ENCODE measurements at regions not wholly inside any gene's neighbourhood (a gene's known extent, or its start where the extent isn't known, plus 50 kb on each side); places are given as distances from the start of the nearest gene placed in this dataset.
"Not testable (repeated sequence)": the region's sequence is repeated elsewhere in the genome, so short reads cannot be mapped to it uniquely, and the experiment has no call there.

DNA sequence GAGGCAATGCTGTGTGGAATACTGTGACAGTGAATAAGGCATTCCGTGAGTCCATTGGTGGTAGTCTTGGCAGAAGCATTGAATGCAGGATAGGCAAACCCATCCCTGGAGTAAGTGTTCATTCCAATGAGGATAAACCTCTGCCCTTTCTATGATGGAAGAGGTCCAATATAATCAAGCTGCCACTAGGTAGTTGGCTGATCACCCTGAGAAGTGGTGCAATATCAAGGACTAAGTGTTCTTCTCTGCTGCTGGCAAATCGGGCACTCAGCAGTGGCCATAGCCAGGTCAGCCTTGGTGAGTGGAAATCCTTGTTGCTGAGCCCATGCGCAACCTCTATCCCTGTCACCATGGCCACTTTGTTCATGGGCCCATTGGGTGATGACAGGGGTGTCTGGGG is 70.1 kb downstream of the FBXO4 start:
- Histone ChIP-seq H3K9me3 (ENCODE audit: control insufficient read depth in 1 of 2, low read length in 2 of 2) (peaks cover 0 to 8% of the 10 kb centered on the region in 2 donors), H3K4me3 (ENCODE audit: low read depth in 1 of 2, low read length in 2 of 2) (no peak overlapping the region), H3K27me3 (ENCODE audit: low read depth, low read length) (no peaks in the 10 kb centered on the region), H3K27ac (ENCODE audit: low read length) (no peak overlapping the region), H3K36me3 (ENCODE audit: control insufficient read depth in 1 of 2, insufficient read depth in 2 of 2, low read length in 2 of 2) (no peaks in the 10 kb centered on the region), H3K4me1 (ENCODE audit: control insufficient read depth in 1 of 2, insufficient read depth in 2 of 2, low read length in 2 of 2) (no peaks in the 10 kb centered on the region)

GRCh38 chr5:42001673-42002072 is 76.6 kb downstream of the FBXO4 start:
- H3K36me3 ChIP-seq (ENCODE audit: control insufficient read depth in 1 of 2, insufficient read depth in 2 of 2, low read length in 2 of 2): no peaks in the 10 kb centered on the region
- H3K27ac ChIP-seq (ENCODE audit: low read length): no peak overlapping the region
- no peaks in the 10 kb centered on the region for H3K27me3 ChIP-seq (ENCODE audit: low read depth, low read length)
- H3K9me3 ChIP-seq (ENCODE audit: control insufficient read depth in 1 of 2, low read length in 2 of 2): peaks cover 0 to 8% of the 10 kb centered on the region in 2 donors
- no peak overlapping the region for H3K4me3 ChIP-seq (ENCODE audit: low read depth in 1 of 2, low read length in 2 of 2)
- no peaks in the 10 kb centered on the region for H3K4me1 ChIP-seq (ENCODE audit: control insufficient read depth in 1 of 2, insufficient read depth in 2 of 2, low read length in 2 of 2)

DNA sequence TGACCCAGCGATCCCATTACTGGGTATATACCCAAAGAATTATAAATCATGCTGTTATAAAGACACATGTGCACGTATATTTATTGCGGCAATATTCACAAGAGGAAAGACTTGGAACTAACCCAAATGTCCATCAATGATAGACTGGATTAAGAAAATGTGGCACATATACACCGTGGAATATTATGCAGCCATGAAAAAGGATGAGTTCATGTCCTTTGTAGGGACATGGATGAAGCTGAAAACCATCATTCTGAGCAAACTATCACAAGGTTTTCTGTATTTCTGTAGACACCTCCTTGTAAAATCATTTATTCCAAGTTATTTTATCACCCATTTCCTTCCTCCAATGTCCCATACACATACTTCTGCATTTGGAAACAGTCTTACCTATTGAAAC is 78.8 kb downstream of the FBXO4 start:
- H3K36me3 ChIP-seq (ENCODE audit: control insufficient read depth in 1 of 2, insufficient read depth in 2 of 2, low read length in 2 of 2); H3K27me3 ChIP-seq (ENCODE audit: low read depth, low read length); H3K4me3 ChIP-seq (ENCODE audit: low read depth in 1 of 2, low read length in 2 of 2); H3K9me3 ChIP-seq (ENCODE audit: control insufficient read depth in 1 of 2, low read length in 2 of 2); H3K4me1 ChIP-seq (ENCODE audit: control insufficient read depth in 1 of 2, insufficient read depth in 2 of 2, low read length in 2 of 2); H3K27ac ChIP-seq (ENCODE audit: low read length): not testable (repeated sequence)

- Histone ChIP-seq H3K4me1 (ENCODE audit: control insufficient read depth in 1 of 2, insufficient read depth in 2 of 2, low read length in 2 of 2) (no peaks in the 10 kb centered on the region), H3K4me3 (ENCODE audit: low read depth in 1 of 2, low read length in 2 of 2) (no peak overlapping the region), H3K27ac (ENCODE audit: low read length) (no peak overlapping the region), H3K36me3 (ENCODE audit: control insufficient read depth in 1 of 2, insufficient read depth in 2 of 2, low read length in 2 of 2) (no peaks in the 10 kb centered on the region), H3K27me3 (ENCODE audit: low read depth, low read length) (no peaks in the 10 kb centered on the region), H3K9me3 (ENCODE audit: control insufficient read depth in 1 of 2, low read length in 2 of 2) (no peaks in the 10 kb centered on the region)
These were observed 80.6 kb downstream of the FBXO4 start for GRCh38 chr5:42005561-42006153.

DNA sequence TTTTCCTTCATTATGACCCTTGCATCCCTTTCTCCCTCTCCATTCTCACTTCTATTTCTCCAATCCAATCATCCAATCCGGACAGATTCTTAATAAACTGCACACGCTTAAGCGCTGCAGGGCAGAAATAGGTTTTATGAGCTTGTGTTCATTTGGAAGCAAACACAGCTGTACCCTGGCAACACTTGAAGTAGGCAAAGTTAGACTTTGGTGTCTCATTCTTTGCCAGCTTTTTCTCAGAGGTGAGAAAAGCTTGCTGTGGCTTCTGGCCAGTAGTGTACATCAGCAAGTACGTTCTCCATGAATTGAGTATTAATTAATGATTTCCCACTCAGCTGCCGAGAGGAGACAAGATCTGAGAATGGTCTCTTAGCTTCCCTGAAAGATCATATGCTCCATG is 88.5 kb downstream of the FBXO4 start:
- H3K9me3 ChIP-seq (ENCODE audit: control insufficient read depth in 1 of 2, low read length in 2 of 2): no peaks in the 10 kb centered on the region
- no peak overlapping the region for H3K4me3 ChIP-seq (ENCODE audit: low read depth in 1 of 2, low read length in 2 of 2)
- no peak overlapping the region for H3K27ac ChIP-seq (ENCODE audit: low read length)
- no peaks in the 10 kb centered on the region for H3K36me3 ChIP-seq (ENCODE audit: control insufficient read depth in 1 of 2, insufficient read depth in 2 of 2, low read length in 2 of 2)
- no peaks in the 10 kb centered on the region for H3K27me3 ChIP-seq (ENCODE audit: low read depth, low read length)
- H3K4me1 ChIP-seq (ENCODE audit: control insufficient read depth in 1 of 2, insufficient read depth in 2 of 2, low read length in 2 of 2): no peaks in the 10 kb centered on the region

GRCh38 chr5:42015254-42015653 is 90.2 kb downstream of the FBXO4 start:
- H3K27me3 ChIP-seq (ENCODE audit: low read depth, low read length): no peaks in the 10 kb centered on the region
- H3K27ac ChIP-seq (ENCODE audit: low read length): no peak overlapping the region
- no peaks in the 10 kb centered on the region for H3K36me3 ChIP-seq (ENCODE audit: control insufficient read depth in 1 of 2, insufficient read depth in 2 of 2, low read length in 2 of 2)
- H3K4me1 ChIP-seq (ENCODE audit: control insufficient read depth in 1 of 2, insufficient read depth in 2 of 2, low read length in 2 of 2): no peaks in the 10 kb centered on the region
- H3K4me3 ChIP-seq (ENCODE audit: low read depth in 1 of 2, low read length in 2 of 2): no peak overlapping the region
- H3K9me3 ChIP-seq (ENCODE audit: control insufficient read depth in 1 of 2, low read length in 2 of 2): no peaks in the 10 kb centered on the region

GRCh38 chr5:42015681-42016080 is 90.6 kb downstream of the FBXO4 start:
- H3K4me1 ChIP-seq (ENCODE audit: control insufficient read depth in 1 of 2, insufficient read depth in 2 of 2, low read length in 2 of 2): no peaks in the 10 kb centered on the region
- H3K27me3 ChIP-seq (ENCODE audit: low read depth, low read length): no peaks in the 10 kb centered on the region
- H3K27ac ChIP-seq (ENCODE audit: low read length): no peak overlapping the region
- H3K4me3 ChIP-seq (ENCODE audit: low read depth in 1 of 2, low read length in 2 of 2): no peak overlapping the region
- H3K9me3 ChIP-seq (ENCODE audit: control insufficient read depth in 1 of 2, low read length in 2 of 2): no peaks in the 10 kb centered on the region
- no peaks in the 10 kb centered on the region for H3K36me3 ChIP-seq (ENCODE audit: control insufficient read depth in 1 of 2, insufficient read depth in 2 of 2, low read length in 2 of 2)

- no peaks in the 10 kb centered on the region for H3K9me3 ChIP-seq (ENCODE audit: control insufficient read depth in 1 of 2, low read length in 2 of 2)
- H3K27ac ChIP-seq (ENCODE audit: low read length): no peak overlapping the region
- no peak overlapping the region for H3K4me3 ChIP-seq (ENCODE audit: low read depth in 1 of 2, low read length in 2 of 2)
- no peaks in the 10 kb centered on the region for H3K36me3 ChIP-seq (ENCODE audit: control insufficient read depth in 1 of 2, insufficient read depth in 2 of 2, low read length in 2 of 2)
- H3K27me3 ChIP-seq (ENCODE audit: low read depth, low read length): no peaks in the 10 kb centered on the region
- no peaks in the 10 kb centered on the region for H3K4me1 ChIP-seq (ENCODE audit: control insufficient read depth in 1 of 2, insufficient read depth in 2 of 2, low read length in 2 of 2)
These were observed 95.9 kb downstream of the FBXO4 start for GRCh38 chr5:42020788-42021530.

DNA sequence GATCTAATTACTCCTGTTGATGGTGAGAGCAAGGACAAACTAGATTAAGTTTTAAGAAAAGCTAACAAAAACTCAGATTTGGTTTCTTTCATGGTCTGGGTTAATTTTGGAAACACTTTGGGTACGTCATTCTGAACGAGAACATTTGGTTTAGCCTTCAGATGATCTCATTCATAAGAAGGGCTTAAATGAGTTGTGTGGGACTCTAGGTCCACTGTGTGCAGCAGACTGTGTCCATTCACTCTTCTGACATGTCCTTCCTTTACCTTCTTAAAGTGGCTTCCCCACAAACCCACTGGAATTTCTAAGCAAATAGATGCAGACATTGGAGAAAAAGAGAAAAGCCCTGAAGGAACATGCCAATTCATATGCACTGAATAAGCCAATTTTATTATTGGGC is 96.8 kb downstream of the FBXO4 start:
- Histone ChIP-seq H3K4me1 (ENCODE audit: control insufficient read depth in 1 of 2, insufficient read depth in 2 of 2, low read length in 2 of 2) (no peaks in the 10 kb centered on the region), H3K36me3 (ENCODE audit: control insufficient read depth in 1 of 2, insufficient read depth in 2 of 2, low read length in 2 of 2) (no peaks in the 10 kb centered on the region), H3K27ac (ENCODE audit: low read length) (no peak overlapping the region)

GRCh38 chr5:42022383-42022972 is 97.4 kb downstream of the FBXO4 start:
- H3K4me3 ChIP-seq (ENCODE audit: low read depth in 1 of 2, low read length in 2 of 2): no peak overlapping the region
- no peak overlapping the region for H3K27ac ChIP-seq (ENCODE audit: low read length)
- no peaks in the 10 kb centered on the region for H3K4me1 ChIP-seq (ENCODE audit: control insufficient read depth in 1 of 2, insufficient read depth in 2 of 2, low read length in 2 of 2)
- no peaks in the 10 kb centered on the region for H3K27me3 ChIP-seq (ENCODE audit: low read depth, low read length)
- no peaks in the 10 kb centered on the region for H3K36me3 ChIP-seq (ENCODE audit: control insufficient read depth in 1 of 2, insufficient read depth in 2 of 2, low read length in 2 of 2)
- no peaks in the 10 kb centered on the region for H3K9me3 ChIP-seq (ENCODE audit: control insufficient read depth in 1 of 2, low read length in 2 of 2)

More for the DNA sequence above, 96.8 kb downstream of the FBXO4 start:
- Histone ChIP-seq H3K27me3 (ENCODE audit: low read depth, low read length) (no peaks in the 10 kb centered on the region), H3K9me3 (ENCODE audit: control insufficient read depth in 1 of 2, low read length in 2 of 2) (no peaks in the 10 kb centered on the region), H3K4me3 (ENCODE audit: low read depth in 1 of 2, low read length in 2 of 2) (no peak overlapping the region)

DNA sequence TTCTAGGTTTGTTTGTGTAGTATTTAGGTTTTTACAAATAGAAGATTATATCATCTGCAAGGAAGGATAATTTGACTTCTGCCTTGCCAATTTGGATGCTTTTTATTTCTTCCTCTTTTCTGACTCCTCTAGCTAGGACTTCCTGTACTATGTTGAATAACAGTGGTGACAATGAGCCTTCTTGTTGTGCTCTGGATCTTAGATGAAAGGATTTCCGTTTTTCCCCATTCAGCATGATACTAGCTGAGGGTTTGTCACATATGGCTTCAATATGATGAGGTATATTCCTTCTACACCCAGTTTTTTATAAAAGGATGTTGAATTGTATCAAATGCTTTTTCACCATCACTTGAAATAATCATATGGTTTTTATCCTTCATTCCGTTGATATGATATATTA is 101.4 kb downstream of the FBXO4 start:
- Histone ChIP-seq H3K36me3 (ENCODE audit: control insufficient read depth in 1 of 2, insufficient read depth in 2 of 2, low read length in 2 of 2) (no peaks in the 10 kb centered on the region), H3K4me3 (ENCODE audit: low read depth in 1 of 2, low read length in 2 of 2) (no peak overlapping the region), H3K27ac (ENCODE audit: low read length) (no peak overlapping the region), H3K4me1 (ENCODE audit: control insufficient read depth in 1 of 2, insufficient read depth in 2 of 2, low read length in 2 of 2) (no peaks in the 10 kb centered on the region), H3K27me3 (ENCODE audit: low read depth, low read length) (no peaks in the 10 kb centered on the region), H3K9me3 (ENCODE audit: control insufficient read depth in 1 of 2, low read length in 2 of 2) (no peaks in the 10 kb centered on the region)
